Stimulated activated CD8-positive, alpha-beta memory T cell treated with anti-CD3 and anti-CD28 coated beads, Interleukin-12 subunit alpha, Interleukin-12 subunit beta, amount 100 ng/mL, for 24 hours (primary cell): ENCODE measurements at regions not wholly inside any gene's neighbourhood (a gene's known extent, or its start where the extent isn't known, plus 50 kb on each side); places are given as distances from the start of the nearest gene placed in this dataset.

Source experiments
- DNase-seq: peaks from one replicate; pipeline ENCODE4 v3.0.0-alpha.2; 2020; ENCODE audit errors: extremely low read depth

DNA sequence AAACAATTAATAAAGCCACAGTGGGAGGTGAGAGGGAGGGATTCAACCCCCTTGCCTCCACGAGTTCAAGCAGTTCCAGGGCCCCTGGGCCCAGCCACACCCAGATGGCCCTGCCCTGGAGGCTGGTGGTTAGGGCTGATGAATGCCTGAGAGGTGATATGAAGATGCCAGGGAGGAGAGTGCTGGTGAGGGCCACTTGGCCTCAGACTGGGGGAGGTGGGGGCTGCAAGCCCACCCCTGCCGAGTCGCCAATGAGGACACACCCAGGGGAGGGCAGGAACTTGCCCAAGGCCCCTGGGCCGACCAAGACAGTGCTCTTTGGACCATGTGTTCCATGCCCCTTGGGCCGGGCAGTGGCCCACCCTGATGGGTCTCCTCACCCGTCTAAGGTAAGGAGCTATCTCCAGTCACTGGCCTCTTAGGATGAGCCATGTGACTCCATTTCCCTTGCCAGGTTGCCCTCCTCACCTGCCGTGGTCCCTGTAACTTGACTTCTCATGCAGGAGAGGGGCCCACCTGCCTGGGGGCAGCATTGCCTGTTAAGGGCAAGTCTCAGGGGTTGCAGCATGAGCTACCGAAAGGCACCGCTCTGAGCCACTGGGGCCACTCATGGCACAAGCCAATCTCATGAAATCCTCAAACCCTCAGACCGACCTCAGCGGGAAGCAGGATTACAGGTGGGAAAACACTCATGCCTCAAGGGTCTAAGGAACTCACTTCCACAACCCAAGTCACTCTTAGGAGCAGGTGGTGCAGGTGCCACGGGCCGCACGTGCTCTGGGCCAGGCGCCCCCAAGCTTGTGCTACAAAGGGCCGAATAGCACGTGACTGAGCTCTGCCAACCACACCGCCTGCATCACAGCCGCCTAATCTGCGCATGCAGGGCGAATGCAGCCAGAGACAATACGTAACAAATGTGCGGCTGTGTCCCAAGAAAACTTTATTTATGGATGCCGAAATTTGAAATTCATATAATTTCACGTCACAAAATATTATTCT is 147.4 kb upstream of the MLN start:
- DNase-seq = no peak

GRCh38 chr6:33950472-33950881 is 146.7 kb upstream of the MLN start:
- DNase-seq = no peak

DNA sequence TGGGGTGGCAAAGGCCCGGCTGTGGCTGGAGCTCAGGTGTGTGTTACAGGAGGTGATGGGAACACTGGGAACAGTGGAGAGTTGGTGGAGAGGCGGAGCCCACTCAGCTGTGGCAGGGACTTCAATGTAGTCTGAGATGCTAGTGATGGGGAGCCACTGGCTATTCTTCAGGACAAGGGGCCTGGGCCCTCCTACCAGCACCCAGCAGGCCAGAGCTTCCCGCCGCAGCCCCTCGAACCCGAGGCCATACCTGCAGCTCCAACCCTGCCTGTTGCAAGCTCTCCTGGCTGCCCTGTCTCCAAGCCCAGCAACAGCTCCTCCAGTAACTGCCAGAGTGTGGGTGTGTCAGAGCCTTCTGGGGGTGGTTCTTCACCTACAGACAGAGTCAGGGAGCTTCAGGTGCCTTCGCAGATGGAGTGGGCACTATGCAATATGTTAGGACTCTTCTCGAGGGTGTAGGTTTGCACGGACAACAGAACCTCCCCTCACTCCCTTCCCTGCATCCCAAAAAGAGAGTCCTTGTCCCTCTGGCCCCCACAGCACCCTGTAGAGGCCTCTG is 146.2 kb upstream of the MLN start:
- no peak for DNase-seq

DNA sequence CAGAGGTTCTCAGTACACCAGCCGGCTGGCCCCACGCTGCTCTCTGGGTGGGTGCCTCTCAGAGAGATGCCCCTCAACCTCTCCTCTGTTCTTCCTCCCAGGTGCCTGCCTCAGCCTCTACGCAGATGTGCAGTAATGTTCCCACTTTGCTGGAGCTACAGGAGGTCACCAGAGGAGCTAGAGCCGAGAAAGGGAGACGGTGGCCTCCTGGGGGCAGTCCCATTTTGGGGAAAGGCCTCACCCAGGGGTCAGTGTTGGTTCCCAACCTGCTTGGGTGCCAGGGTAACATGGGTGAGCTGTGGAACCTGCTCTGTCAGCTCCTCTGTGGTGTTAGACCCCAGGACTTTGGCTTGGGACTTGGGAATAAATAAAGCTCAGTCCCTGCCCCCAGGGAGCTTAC is 145.3 kb upstream of the MLN start:
- no peak for DNase-seq

DNA sequence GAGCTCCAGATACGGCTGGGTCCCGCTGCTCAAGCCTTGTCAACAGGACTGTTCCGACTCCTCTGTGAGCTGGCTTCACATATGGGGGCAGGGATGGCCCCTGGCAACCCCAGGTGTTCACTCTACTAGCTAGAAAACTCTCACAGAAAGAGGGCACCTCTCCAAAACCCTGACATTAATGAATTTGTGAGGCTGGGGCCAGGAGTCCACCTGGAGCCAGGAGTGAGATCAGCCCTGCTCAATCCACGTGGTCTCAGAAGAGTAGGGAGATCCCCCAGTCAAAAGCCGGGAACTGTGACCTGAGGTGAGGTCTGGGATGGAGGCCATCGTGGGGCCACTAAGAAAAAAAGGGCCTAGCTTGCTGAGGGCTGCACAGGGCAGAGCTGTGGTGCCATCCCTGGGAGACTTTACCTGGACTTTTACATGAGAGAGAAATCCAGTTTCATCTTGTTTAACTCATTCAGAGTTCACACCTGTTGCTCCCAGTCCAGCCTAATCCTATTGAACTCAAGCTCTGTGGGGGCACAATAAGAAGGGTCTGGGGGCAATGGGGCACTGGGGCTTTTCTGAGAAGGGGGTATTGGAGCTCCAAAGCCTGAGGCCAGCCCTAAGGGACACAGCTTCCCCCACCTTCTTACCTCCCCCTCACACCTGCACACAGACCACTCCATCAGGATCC is 144.3 kb upstream of the MLN start:
- DNase-seq = no peak

DNA sequence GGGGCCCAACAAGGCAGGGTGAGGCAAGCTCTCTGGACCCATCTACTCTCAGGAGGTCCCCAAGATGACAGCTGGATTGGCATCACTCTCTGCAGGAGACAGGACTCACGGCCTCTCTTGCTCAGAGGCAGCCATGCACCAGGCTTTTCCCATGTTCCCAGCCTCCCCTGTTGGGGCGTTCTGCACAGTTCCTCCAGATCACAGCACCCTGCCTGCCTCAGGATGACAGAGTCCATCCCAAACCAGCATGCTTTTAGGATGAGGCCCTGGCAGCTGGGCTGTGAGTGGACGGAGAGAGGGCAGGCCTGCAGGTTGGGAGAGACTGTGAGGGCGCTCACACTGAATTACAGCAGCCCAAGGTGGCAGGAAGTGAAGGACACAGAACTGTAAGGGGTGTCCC is 143.2 kb upstream of the MLN start:
- DNase-seq = no peak

GRCh38 chr6:33945931-33946330 is 142.1 kb upstream of the MLN start:
- DNase-seq = no peak

DNA sequence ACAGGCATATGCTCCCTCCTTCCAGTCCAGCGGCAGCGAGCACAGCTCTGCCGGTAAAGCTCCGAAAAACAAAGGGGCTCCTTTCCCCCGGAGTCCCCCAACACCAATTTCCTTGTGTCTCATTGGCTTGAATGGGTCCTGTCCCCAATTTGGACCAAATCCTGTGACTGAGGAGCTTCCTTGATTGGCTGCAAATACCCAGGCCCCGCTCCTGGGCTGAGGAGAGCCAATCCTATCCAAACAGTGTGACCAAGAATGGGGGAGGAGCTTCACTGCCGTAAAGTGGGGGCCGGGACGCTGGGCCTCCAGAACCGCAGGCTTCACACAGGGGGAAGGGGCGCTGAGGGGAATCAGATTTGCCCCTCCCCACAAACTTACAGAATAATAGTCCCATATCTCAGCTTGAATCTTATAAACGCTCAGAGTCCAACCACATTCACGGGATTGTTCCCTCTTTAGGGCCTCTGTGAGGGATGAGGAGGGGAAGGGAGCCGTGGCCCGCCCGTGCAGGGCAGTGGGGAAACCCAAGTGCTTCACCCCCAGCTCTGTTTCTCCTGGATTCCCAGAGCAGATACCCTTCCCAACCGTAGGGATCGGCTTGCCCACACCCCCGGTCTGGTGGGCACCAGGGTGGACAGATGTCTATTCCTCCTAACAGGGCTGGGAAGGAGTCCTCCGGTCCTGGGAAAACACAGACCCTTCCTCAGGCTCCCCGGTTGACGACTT is 141.0 kb upstream of the MLN start:
- no peak for DNase-seq

DNA sequence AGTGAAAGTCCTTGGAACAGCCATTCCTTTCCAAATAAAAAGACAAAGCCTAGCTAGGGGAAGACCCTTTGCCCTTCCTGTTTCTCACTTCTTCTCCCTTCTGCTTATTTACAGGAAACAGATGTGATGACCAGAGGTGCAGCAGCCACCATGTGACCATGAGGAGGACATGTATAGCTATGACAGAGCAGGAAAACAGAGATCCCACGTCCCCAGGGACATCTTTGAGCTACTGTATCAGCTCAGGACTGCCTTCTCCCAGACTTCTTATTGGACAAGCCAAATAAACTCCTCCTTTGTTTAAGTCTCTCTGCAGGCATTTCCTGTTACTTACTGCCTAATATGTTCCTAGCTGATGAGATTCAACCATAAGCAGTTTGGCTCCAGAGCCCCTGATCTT is 133.1 kb upstream of the MLN start:
- no peak for DNase-seq

GRCh38 chr6:33935439-33936080 is 131.8 kb upstream of the MLN start:
- no peak for DNase-seq

GRCh38 chr6:33934731-33935270 is 131.0 kb upstream of the MLN start:
- DNase-seq = no peak

DNA sequence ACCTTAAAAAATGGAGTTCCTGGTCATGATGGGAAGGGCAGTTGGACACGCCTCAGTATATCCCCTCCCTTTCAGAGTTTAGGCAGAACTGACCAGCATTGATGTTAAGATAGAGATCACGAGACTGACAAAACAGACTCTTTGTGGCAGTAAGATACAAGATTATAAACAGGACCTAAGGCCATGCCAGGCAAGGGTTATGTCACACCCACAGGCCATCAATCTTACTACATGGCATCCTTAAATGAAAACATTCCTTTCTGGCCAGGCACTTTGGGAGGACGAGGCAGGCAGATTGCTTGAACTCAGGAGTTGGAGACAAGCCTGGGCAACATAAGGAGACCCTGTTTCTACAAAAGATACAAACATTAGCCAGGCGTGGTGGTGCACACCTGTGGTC is 129.3 kb upstream of the MLN start:
- DNase-seq = no peak

- no peak for DNase-seq
Observed at GRCh38 chr6:33931799-33932198, 128.0 kb upstream of the MLN start.

GRCh38 chr6:33929575-33930288 is 125.9 kb upstream of the MLN start:
- no peak for DNase-seq

- no peak for DNase-seq
Observed at GRCh38 chr6:33927616-33928015, 123.8 kb upstream of the MLN start.

DNA sequence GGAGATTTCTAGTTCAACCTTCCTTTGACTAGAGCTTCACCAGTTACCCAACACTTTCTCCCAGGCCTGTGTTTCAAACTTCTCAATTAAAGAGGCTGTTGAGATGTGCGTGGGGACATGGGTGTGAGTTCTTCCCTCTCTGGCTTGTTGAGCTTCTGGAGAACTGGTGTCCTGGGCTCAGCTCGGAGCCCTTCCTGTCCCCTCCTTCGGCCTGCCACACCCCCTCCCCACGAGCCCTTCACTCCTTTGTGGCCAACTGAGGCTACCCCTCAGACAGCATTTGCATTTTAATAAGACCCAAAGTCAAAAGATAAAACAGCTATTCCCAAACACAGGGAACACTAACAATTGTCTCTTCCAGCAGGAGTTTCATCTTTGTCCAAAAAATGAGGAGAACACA is 123.3 kb upstream of the MLN start:
- no peak for DNase-seq

DNA sequence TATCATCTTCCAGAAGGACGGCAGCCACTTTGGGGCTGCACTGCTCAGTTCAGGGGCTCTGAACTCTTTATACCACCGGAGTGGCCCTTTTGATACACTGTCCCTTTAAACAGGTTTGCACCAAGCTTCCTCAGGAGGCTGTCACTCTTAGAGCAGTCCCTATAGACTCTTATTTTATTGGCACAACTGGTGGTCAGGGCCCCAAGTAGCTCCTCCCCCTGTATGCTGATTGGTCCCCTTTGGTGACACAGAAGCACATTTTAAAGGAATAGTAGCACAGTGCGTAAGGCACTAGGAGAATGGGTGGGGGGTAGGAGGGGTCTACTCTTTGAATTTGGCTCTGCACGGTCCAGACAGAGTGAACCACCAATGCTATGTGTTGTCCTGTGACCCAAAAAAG is 122.6 kb upstream of the MLN start:
- no peak for DNase-seq

DNA sequence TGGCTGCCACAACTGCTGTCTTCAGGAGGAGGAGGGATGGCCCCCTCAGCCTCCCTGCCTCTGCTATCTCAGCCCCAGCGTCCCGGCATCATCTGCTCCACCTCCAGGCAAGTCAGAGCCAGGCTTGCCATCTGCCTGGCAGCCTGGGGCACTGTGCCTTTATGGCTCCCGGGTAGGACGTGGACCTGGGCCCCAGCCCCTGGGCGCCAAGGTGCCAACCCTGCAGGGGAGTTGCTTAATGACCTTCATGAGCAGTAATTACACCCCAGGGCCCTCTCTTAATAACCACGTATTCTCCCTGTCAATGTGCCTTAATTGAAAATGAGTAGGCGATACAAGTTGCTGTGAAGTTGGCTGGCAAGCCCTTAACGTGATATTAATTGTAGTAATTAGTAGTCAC is 122.1 kb upstream of the MLN start:
- no peak for DNase-seq

DNA sequence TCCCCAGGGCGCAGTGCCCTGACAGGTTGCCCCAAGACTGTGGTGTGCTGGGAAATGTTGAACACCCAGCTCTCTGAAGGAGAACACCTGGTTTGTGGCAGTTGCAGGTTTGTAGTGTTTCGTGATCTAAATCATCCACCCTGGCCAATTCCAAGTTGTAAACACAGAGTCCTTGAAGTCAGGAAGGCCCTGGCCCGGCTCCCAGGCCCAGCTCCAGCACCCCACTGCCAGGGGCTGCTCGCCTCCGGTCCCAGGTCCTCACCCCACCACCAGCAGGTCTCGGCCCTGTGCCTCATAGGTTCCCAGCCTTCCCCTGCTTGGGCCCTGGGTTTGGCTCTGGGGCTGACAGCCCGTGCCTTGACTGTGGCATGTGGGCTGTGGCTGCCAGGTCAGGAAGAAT is 121.4 kb upstream of the MLN start:
- no peak for DNase-seq

DNA sequence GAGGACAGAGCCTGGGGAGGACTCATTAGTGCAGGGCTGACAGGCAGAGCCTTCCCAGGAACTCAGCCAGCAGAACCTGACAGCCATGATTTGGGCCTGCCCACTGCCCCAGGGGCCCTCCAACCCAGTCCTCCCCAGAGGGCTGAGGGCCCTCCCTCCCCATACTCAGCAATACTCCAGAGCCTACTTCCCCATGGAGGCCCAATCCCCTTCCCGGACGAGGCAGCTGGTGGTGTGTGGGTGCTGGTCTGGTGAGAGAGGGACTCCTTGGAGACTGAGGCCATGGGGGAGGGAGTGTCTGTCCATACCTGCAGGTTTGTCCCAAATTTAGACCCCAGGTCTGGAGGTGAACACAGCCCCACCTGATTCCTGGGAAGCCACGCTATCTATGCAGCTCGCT is 120.9 kb upstream of the MLN start:
- no peak for DNase-seq
